IPS-18a (cell line): ENCODE measurements at regions not wholly inside any gene's neighbourhood (a gene's known extent, or its start where the extent isn't known, plus 50 kb on each side); places are given as distances from the start of the nearest gene placed in this dataset.

Source experiments
- H3K27ac ChIP-seq: one replicate; pipeline ENCODE4 v1.5.1; 2013; ENCODE audit warnings: low read length
- H3K27me3 ChIP-seq: one replicate; pipeline ENCODE4 v1.6.1; 2013; ENCODE audit warnings: mild to moderate bottlenecking, low read length; ENCODE audit not compliant: control insufficient read depth, insufficient read depth
- H3K36me3 ChIP-seq: one replicate; pipeline ENCODE4 v1.6.1; 2013; ENCODE audit warnings: low read depth, low read length; ENCODE audit not compliant: control insufficient read depth
- H3K4me1 ChIP-seq: one replicate; pipeline ENCODE4 v1.6.1; 2013; ENCODE audit warnings: low read depth, low read length; ENCODE audit not compliant: control insufficient read depth
- H3K4me3 ChIP-seq: one replicate; pipeline ENCODE4 v1.5.1; 2013; ENCODE audit warnings: low read length
- H3K9ac ChIP-seq: one replicate; pipeline ENCODE4 v1.6.1; 2013; ENCODE audit warnings: mild to moderate bottlenecking, low read length, moderate library complexity
- H3K9me3 ChIP-seq: one replicate; pipeline ENCODE4 v1.6.1; 2013; ENCODE audit warnings: low read depth, low read length; ENCODE audit not compliant: control insufficient read depth

- Histone ChIP-seq H3K27ac (no peak overlapping the region), H3K9ac (no peak overlapping the region), H3K9me3 (no peaks in the 10 kb centered on the region), H3K27me3 (peaks cover 4% of the 10 kb centered on the region), H3K36me3 (no peaks in the 10 kb centered on the region), H3K4me3 (no peak overlapping the region), H3K4me1 (no peaks in the 10 kb centered on the region)
Measured at GRCh38 chr18:70468861-70469547, 180.2 kb downstream of the SOCS6 start.

GRCh38 chr18:70464343-70465114 is 175.7 kb downstream of the SOCS6 start:
- H3K4me1 ChIP-seq = no peaks in the 10 kb centered on the region
- no peak overlapping the region for H3K27ac ChIP-seq
- H3K9me3 ChIP-seq = no peaks in the 10 kb centered on the region
- H3K4me3 ChIP-seq = peak overlapping the region; percentile 39
- no peaks in the 10 kb centered on the region for H3K36me3 ChIP-seq
- H3K9ac ChIP-seq = no peak overlapping the region
- H3K27me3 ChIP-seq = peaks cover 6% of the 10 kb centered on the region

- Histone ChIP-seq H3K9me3 (no peaks in the 10 kb centered on the region), H3K9ac (no peak overlapping the region), H3K27ac (no peak overlapping the region), H3K27me3 (peaks cover 6% of the 10 kb centered on the region), H3K4me1 (no peaks in the 10 kb centered on the region), H3K36me3 (no peaks in the 10 kb centered on the region), H3K4me3 (no peak overlapping the region)
Measured at GRCh38 chr18:70463085-70463484, 174.2 kb downstream of the SOCS6 start.

GRCh38 chr18:70462078-70462439 is 173.2 kb downstream of the SOCS6 start:
- Histone ChIP-seq H3K4me3 (no peak overlapping the region), H3K27ac (no peak overlapping the region), H3K27me3 (peaks cover 6% of the 10 kb centered on the region), H3K4me1 (no peaks in the 10 kb centered on the region), H3K9ac (no peak overlapping the region), H3K36me3 (no peaks in the 10 kb centered on the region), H3K9me3 (no peaks in the 10 kb centered on the region)

GRCh38 chr18:70461323-70462077 is 172.7 kb downstream of the SOCS6 start:
- H3K9ac ChIP-seq = no peak overlapping the region
- H3K27ac ChIP-seq = no peak overlapping the region
- no peaks in the 10 kb centered on the region for H3K4me1 ChIP-seq
- no peak overlapping the region for H3K4me3 ChIP-seq
- H3K9me3 ChIP-seq = no peaks in the 10 kb centered on the region
- H3K27me3 ChIP-seq = peaks cover 6% of the 10 kb centered on the region
- H3K36me3 ChIP-seq = no peaks in the 10 kb centered on the region

GRCh38 chr18:70459731-70460130 is 170.9 kb downstream of the SOCS6 start:
- Histone ChIP-seq H3K9ac (no peak overlapping the region), H3K4me1 (peaks cover 7% of the 10 kb centered on the region), H3K4me3 (no peak overlapping the region), H3K27ac (no peak overlapping the region), H3K27me3 (peaks cover 6% of the 10 kb centered on the region), H3K9me3 (no peaks in the 10 kb centered on the region), H3K36me3 (no peaks in the 10 kb centered on the region)

GRCh38 chr18:70459251-70459650 is 170.4 kb downstream of the SOCS6 start:
- no peak overlapping the region for H3K27ac ChIP-seq
- H3K36me3 ChIP-seq = no peaks in the 10 kb centered on the region
- H3K4me1 ChIP-seq = peaks cover 11% of the 10 kb centered on the region

GRCh38 chr18:70457788-70458187 is 168.9 kb downstream of the SOCS6 start:
- H3K27me3 ChIP-seq = no peaks in the 10 kb centered on the region
- no peak overlapping the region for H3K9ac ChIP-seq
- no peaks in the 10 kb centered on the region for H3K9me3 ChIP-seq
- no peak overlapping the region for H3K4me3 ChIP-seq
- peaks cover 19% of the 10 kb centered on the region for H3K4me1 ChIP-seq
- no peak overlapping the region for H3K27ac ChIP-seq
- no peaks in the 10 kb centered on the region for H3K36me3 ChIP-seq

More at GRCh38 chr18:70459251-70459650, 170.4 kb downstream of the SOCS6 start:
- no peak overlapping the region for H3K4me3 ChIP-seq
- H3K9ac ChIP-seq = no peak overlapping the region
- H3K27me3 ChIP-seq = peaks cover 4% of the 10 kb centered on the region
- no peaks in the 10 kb centered on the region for H3K9me3 ChIP-seq

- peaks cover 19% of the 10 kb centered on the region for H3K4me1 ChIP-seq
- no peak overlapping the region for H3K9ac ChIP-seq
- no peaks in the 10 kb centered on the region for H3K36me3 ChIP-seq
- no peaks in the 10 kb centered on the region for H3K9me3 ChIP-seq
- no peaks in the 10 kb centered on the region for H3K27me3 ChIP-seq
- no peak overlapping the region for H3K4me3 ChIP-seq
- H3K27ac ChIP-seq = no peak overlapping the region
Measured at GRCh38 chr18:70457223-70457622, 168.4 kb downstream of the SOCS6 start.

- Histone ChIP-seq H3K36me3 (no peaks in the 10 kb centered on the region), H3K27ac (no peak overlapping the region), H3K27me3 (no peaks in the 10 kb centered on the region), H3K9ac (no peak overlapping the region), H3K4me1 (peaks cover 19% of the 10 kb centered on the region), H3K9me3 (no peaks in the 10 kb centered on the region), H3K4me3 (no peak overlapping the region)
Measured at GRCh38 chr18:70456376-70456775, 167.5 kb downstream of the SOCS6 start.

- H3K9ac ChIP-seq = no peak overlapping the region
- peaks cover 23% of the 10 kb centered on the region for H3K4me1 ChIP-seq
- no peak overlapping the region for H3K4me3 ChIP-seq
- no peaks in the 10 kb centered on the region for H3K27me3 ChIP-seq
- H3K36me3 ChIP-seq = no peaks in the 10 kb centered on the region
- no peak overlapping the region for H3K27ac ChIP-seq
- H3K9me3 ChIP-seq = no peaks in the 10 kb centered on the region
Measured at GRCh38 chr18:70455731-70456130, 166.9 kb downstream of the SOCS6 start.
